ENCODE measurements at regions not wholly inside any gene's neighbourhood (a gene's known extent, or its start where the extent isn't known, plus 50 kb on each side); places are given as distances from the start of the nearest gene placed in this dataset.

DNA sequence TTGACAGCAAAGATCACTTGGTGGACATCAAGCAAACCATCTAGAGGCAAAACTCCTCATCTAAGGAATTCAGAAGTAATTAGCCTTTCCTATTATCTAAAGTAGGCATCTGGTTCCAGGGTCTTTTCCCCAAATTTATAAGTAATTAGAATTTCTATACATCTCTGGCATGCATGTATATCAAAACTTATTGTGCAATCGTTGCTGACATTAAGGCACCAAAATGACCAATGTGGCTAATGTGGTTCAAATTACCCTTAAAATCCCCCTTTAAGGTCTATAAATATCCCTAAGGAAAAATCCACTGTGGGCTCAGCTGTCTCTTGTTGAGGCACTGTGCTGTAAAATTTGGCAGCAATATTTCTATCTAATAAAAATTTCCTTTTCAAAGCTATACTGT is 695.9 kb upstream of the LRRTM4 start:
- TF ChIP-seq POLR2A (IDR thresholded peaks at IDR 0.05) = no peak
- TF ChIP-seq, protein P1, sequence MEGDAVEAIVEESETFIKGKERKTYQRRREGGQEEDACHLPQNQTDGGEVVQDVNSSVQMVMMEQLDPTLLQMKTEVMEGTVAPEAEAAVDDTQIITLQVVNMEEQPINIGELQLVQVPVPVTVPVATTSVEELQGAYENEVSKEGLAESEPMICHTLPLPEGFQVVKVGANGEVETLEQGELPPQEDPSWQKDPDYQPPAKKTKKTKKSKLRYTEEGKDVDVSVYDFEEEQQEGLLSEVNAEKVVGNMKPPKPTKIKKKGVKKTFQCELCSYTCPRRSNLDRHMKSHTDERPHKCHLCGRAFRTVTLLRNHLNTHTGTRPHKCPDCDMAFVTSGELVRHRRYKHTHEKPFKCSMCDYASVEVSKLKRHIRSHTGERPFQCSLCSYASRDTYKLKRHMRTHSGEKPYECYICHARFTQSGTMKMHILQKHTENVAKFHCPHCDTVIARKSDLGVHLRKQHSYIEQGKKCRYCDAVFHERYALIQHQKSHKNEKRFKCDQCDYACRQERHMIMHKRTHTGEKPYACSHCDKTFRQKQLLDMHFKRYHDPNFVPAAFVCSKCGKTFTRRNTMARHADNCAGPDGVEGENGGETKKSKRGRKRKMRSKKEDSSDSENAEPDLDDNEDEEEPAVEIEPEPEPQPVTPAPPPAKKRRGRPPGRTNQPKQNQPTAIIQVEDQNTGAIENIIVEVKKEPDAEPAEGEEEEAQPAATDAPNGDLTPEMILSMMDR (IDR thresholded peaks at IDR 0.05) = no peak

All from testis (tissue), 2 donors.